ENCODE measurements at regions not wholly inside any gene's neighbourhood (a gene's known extent, or its start where the extent isn't known, plus 50 kb on each side); places are given as distances from the start of the nearest gene placed in this dataset.
"Not testable (repeated sequence)": the region's sequence is repeated elsewhere in the genome, so short reads cannot be mapped to it uniquely, and the experiment has no call there.

- Histone ChIP-seq H3K4me3 (ENCODE audit: low read depth, low read length, poor library complexity, severe bottlenecking) (no peak overlapping the region), H2AFZ (ENCODE audit: low read length) (no peak overlapping the region), H3K27ac (ENCODE audit: low read depth, low read length, poor library complexity, severe bottlenecking) (no peak overlapping the region), H3K9me2 (ENCODE audit: insufficient read depth, low read length) (no peaks in the 10 kb centered on the region), H3K36me3 (ENCODE audit: insufficient read depth, low read length) (no peaks in the 10 kb centered on the region), H3K79me2 (ENCODE audit: insufficient read depth, low read depth, low read length) (no peaks in the 10 kb centered on the region), H3K9me3 (ENCODE audit: low read length) (no peaks in the 10 kb centered on the region), H4K20me1 (ENCODE audit: insufficient read depth, low read length) (no peaks in the 10 kb centered on the region), H3K4me2 (ENCODE audit: low read length) (no peak overlapping the region), H3K4me1 (ENCODE audit: insufficient read depth, low read length, poor library complexity, severe bottlenecking) (no peaks in the 10 kb centered on the region)
- no TSS peak for BruUV-seq (replicated peaks)
- intact Hi-C loops (cut with micrococcal nuclease; ENCODE audit: unreplicated experiment) = no loop called here
- TF ChIP-seq, protein P1, sequence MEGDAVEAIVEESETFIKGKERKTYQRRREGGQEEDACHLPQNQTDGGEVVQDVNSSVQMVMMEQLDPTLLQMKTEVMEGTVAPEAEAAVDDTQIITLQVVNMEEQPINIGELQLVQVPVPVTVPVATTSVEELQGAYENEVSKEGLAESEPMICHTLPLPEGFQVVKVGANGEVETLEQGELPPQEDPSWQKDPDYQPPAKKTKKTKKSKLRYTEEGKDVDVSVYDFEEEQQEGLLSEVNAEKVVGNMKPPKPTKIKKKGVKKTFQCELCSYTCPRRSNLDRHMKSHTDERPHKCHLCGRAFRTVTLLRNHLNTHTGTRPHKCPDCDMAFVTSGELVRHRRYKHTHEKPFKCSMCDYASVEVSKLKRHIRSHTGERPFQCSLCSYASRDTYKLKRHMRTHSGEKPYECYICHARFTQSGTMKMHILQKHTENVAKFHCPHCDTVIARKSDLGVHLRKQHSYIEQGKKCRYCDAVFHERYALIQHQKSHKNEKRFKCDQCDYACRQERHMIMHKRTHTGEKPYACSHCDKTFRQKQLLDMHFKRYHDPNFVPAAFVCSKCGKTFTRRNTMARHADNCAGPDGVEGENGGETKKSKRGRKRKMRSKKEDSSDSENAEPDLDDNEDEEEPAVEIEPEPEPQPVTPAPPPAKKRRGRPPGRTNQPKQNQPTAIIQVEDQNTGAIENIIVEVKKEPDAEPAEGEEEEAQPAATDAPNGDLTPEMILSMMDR (conservative IDR thresholded peaks at IDR 0.05; ENCODE audit: low read length) = no peak
- TF ChIP-seq EZH2phosphoT487 (IDR thresholded peaks at IDR 0.05; ENCODE audit: borderline replicate concordance, low read depth, low read length) = no peak
- DNase-seq (ENCODE audit: low spot score) = no peak
- POLR2A ChIA-PET = no interaction called here
- CTCF ChIA-PET (ENCODE audit: unreplicated experiment) = no interaction called here
Measured at GRCh38 chr5:50582699-50583098, 83.7 kb upstream of the PARP8 start.

GRCh38 chr5:50583621-50584020 is 82.8 kb upstream of the PARP8 start:
- Histone ChIP-seq H3K9me3 (ENCODE audit: low read length) (no peaks in the 10 kb centered on the region), H2AFZ (ENCODE audit: low read length) (no peak overlapping the region), H3K4me3 (ENCODE audit: low read depth, low read length, poor library complexity, severe bottlenecking) (no peak overlapping the region), H4K20me1 (ENCODE audit: insufficient read depth, low read length) (no peaks in the 10 kb centered on the region), H3K9me2 (ENCODE audit: insufficient read depth, low read length) (no peaks in the 10 kb centered on the region), H3K36me3 (ENCODE audit: insufficient read depth, low read length) (no peaks in the 10 kb centered on the region), H3K4me2 (ENCODE audit: low read length) (no peak overlapping the region), H3K79me2 (ENCODE audit: insufficient read depth, low read depth, low read length) (no peaks in the 10 kb centered on the region), H3K27ac (ENCODE audit: low read depth, low read length, poor library complexity, severe bottlenecking) (no peak overlapping the region), H3K4me1 (ENCODE audit: insufficient read depth, low read length, poor library complexity, severe bottlenecking) (no peaks in the 10 kb centered on the region)
- TF ChIP-seq, protein P1 (conservative IDR thresholded peaks at IDR 0.05; ENCODE audit: low read length) = peak; percentile 12; the same call in 1 of the 2 replicates
- TF ChIP-seq EZH2phosphoT487 (IDR thresholded peaks at IDR 0.05; ENCODE audit: borderline replicate concordance, low read depth, low read length) = no peak
- intact Hi-C loops (cut with micrococcal nuclease; ENCODE audit: unreplicated experiment) = no loop called here
- no peak for DNase-seq (ENCODE audit: low spot score)
- POLR2A ChIA-PET = no interaction called here
- CTCF ChIA-PET (ENCODE audit: unreplicated experiment) = no interaction called here
- no TSS peak for BruUV-seq (replicated peaks)

DNA sequence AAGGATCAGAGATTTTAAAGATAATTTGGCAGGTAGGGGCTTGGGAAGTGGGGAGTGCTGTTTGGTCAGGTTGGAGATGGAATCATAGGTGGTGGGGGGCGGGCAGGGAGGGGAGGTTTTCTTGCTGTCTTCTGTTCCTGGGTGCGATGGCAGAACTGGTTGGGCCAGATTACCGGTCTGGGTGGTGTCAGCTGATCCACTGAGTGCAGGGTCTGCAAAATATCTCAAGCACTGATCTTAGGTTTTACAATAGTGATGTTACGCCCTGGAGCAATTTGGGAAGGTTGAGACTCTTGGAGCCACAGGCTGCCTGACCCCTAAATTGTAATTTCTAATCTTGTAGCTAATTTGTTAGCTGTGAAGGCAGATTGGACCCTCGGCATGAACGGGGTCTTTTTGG is 78.0 kb upstream of the PARP8 start:
- H2AFZ ChIP-seq (ENCODE audit: low read length); H3K4me3 ChIP-seq (ENCODE audit: low read depth, low read length, poor library complexity, severe bottlenecking); H3K9me3 ChIP-seq (ENCODE audit: low read length); H3K27ac ChIP-seq (ENCODE audit: low read depth, low read length, poor library complexity, severe bottlenecking); H3K4me2 ChIP-seq (ENCODE audit: low read length); DNase-seq (ENCODE audit: low spot score); H3K36me3 ChIP-seq (ENCODE audit: insufficient read depth, low read length); H3K4me1 ChIP-seq (ENCODE audit: insufficient read depth, low read length, poor library complexity, severe bottlenecking); H4K20me1 ChIP-seq (ENCODE audit: insufficient read depth, low read length); H3K9me2 ChIP-seq (ENCODE audit: insufficient read depth, low read length); BruUV-seq (replicated peaks); intact Hi-C loops (cut with micrococcal nuclease; ENCODE audit: unreplicated experiment); CTCF ChIA-PET (ENCODE audit: unreplicated experiment); H3K79me2 ChIP-seq (ENCODE audit: insufficient read depth, low read depth, low read length): not testable (repeated sequence)
- POLR2A ChIA-PET = interaction anchor here (0.6 kb wide), 1 partner anchor 865 kb away, joined by 3 read pairs; no protein-coding TSS in a partner anchor

DNA sequence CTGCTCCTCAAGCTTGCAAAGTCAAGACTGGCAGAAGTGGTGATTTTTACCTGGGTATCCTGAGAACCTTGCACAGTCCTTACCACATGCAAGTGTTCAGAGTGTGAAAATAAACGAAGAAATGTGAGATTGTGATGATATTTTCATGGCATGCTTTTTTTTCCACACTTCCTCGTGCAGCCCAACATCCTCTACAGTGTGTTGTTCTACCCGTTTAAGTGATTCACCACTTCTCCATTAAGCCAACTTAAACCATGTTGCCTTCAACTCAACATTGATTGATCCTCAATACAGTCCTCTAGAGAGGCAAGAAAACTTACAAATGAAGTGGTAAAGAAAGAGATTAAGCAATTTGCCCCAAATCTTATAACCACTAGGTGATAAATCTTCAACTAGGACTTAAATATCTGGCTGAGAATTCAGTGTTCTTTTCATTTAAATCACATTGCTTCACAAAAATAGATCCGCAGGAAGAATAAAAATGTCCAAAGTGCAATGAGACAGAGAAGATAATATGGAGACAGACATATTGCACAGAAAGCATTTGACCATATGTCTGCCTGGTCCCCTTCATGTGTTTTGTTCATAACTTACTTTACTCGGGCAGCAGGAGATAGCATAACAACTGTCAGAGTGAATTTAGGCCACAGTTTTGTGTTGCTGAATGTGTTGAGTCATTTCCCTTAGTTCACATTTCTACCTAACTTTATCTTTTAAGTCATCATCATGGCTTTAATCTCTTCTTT is 75.8 kb upstream of the PARP8 start:
- CTCF ChIA-PET (ENCODE audit: unreplicated experiment); H3K9me2 ChIP-seq (ENCODE audit: insufficient read depth, low read length): not testable (repeated sequence)

GRCh38 chr5:50591338-50591737 is 75.1 kb upstream of the PARP8 start:
- POLR2A ChIA-PET; H3K4me3 ChIP-seq (ENCODE audit: low read depth, low read length, poor library complexity, severe bottlenecking); H3K9me2 ChIP-seq (ENCODE audit: insufficient read depth, low read length); BruUV-seq (replicated peaks); H2AFZ ChIP-seq (ENCODE audit: low read length); H3K27ac ChIP-seq (ENCODE audit: low read depth, low read length, poor library complexity, severe bottlenecking); DNase-seq (ENCODE audit: low spot score); H3K4me1 ChIP-seq (ENCODE audit: insufficient read depth, low read length, poor library complexity, severe bottlenecking); H3K9me3 ChIP-seq (ENCODE audit: low read length); H3K4me2 ChIP-seq (ENCODE audit: low read length); H3K36me3 ChIP-seq (ENCODE audit: insufficient read depth, low read length); intact Hi-C loops (cut with micrococcal nuclease; ENCODE audit: unreplicated experiment); CTCF ChIA-PET (ENCODE audit: unreplicated experiment); H4K20me1 ChIP-seq (ENCODE audit: insufficient read depth, low read length); H3K79me2 ChIP-seq (ENCODE audit: insufficient read depth, low read depth, low read length): not testable (repeated sequence)

More for the DNA sequence above, 75.8 kb upstream of the PARP8 start:
- H3K27ac ChIP-seq (ENCODE audit: low read depth, low read length, poor library complexity, severe bottlenecking); H2AFZ ChIP-seq (ENCODE audit: low read length); H3K4me1 ChIP-seq (ENCODE audit: insufficient read depth, low read length, poor library complexity, severe bottlenecking); H3K4me2 ChIP-seq (ENCODE audit: low read length); H3K36me3 ChIP-seq (ENCODE audit: insufficient read depth, low read length); BruUV-seq (replicated peaks); DNase-seq (ENCODE audit: low spot score); H3K79me2 ChIP-seq (ENCODE audit: insufficient read depth, low read depth, low read length); H4K20me1 ChIP-seq (ENCODE audit: insufficient read depth, low read length); H3K4me3 ChIP-seq (ENCODE audit: low read depth, low read length, poor library complexity, severe bottlenecking); intact Hi-C loops (cut with micrococcal nuclease; ENCODE audit: unreplicated experiment); H3K9me3 ChIP-seq (ENCODE audit: low read length): not testable (repeated sequence)
- POLR2A ChIA-PET = interaction anchor here (0.7 kb wide), 1 partner anchor 1268 kb away, joined by 3 read pairs; no protein-coding TSS in a partner anchor
